Lung microvascular endothelial cell (primary cell): ENCODE measurements at regions not wholly inside any gene's neighbourhood (a gene's known extent, or its start where the extent isn't known, plus 50 kb on each side); places are given as distances from the start of the nearest gene placed in this dataset.
"Not testable (repeated sequence)": the region's sequence is repeated elsewhere in the genome, so short reads cannot be mapped to it uniquely, and the experiment has no call there.

Source experiments
- DNase-seq, 2 donors: peaks; one replicate each; pipeline versions ENCODE4 v3.0.0 to v3.0.0-alpha.2; 2010; ENCODE audit warnings: low read depth in 2 of 2

- DNase-seq, result peak in 1 of 2 donors; percentile 33
These were observed 163.7 kb upstream of the CLEC14A start for GRCh38 chr14:38419579-38419978.

- DNase-seq, result no peak
These were observed 156.8 kb upstream of the CLEC14A start for GRCh38 chr14:38412654-38413053.

DNA sequence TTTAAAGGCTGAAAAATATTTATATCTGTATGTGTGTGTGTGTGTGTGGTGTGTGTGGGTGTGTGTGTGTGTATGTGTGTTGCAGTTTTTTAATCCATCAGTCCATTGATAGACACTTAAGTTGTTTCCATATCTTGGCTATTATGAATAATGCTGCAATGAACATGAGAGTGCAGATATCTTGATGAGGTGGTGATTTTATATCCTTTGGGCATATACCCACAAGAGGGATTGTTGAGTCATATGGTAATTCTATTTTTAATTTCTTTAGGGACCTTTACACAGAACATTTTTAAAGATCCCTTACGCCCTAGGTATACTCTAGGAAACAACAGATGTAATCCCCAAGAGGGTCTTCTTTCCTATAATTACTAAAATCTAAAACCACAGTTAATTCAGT is 154.5 kb upstream of the CLEC14A start:
- DNase-seq, result no peak

GRCh38 chr14:38409071-38409705 is 153.3 kb upstream of the CLEC14A start:
- no peak for DNase-seq

DNA sequence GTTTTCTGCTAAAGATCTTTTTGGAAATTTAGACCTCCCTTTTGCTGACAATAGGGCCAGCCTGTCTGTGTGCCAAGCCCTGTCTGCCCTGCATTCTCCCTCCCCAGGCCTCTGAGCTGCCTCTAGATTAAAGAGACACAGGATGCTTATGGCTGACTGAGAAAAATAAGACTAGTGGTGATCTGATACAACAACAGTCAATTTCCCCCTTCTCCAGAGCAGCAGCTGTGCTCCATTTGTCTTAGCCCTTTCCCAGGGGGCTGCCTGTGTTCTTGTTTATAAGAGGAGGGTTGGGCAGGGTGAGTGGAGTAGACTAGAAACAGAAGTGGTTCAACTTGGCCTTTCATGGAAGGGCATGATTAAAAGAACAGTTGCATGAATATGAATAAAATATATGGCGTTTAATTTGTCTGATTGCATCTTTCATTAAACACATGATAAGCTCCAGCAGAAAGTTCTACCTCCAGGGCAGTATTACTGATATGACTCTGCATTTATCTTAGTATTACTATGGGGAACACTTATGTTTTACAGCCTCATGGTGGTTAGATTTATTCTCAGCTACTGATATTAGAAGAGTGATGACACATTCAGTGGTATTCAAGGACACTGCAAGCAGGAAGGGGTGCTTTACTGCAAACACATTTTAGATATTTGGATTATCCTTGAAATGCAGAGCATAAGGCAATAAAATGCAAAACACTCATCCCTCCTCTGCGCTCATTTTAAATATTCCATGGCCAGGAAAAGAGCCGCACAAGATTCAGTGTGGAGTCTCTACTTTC is 150.2 kb upstream of the CLEC14A start:
- peak in 1 of 2 donors; percentile 33 for DNase-seq

DNA sequence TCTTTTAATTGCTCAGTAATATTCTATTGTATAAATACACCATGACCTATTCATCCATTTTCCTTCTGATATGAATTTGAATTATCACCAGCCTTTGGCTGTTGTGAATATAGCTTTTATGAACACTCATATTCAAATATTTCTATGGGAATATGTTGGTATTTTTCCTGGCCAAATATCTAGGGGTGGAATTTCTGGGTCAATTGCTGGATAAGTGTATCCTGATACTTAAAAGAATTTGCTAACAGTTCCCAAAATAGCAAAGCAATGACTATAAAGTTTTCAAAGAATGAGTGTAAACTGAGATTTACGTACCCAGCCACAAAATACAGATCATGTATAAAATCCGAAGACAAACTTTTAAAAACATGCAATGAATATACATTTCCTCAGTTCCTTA is 148.7 kb upstream of the CLEC14A start:
- DNase-seq, result no peak

DNA sequence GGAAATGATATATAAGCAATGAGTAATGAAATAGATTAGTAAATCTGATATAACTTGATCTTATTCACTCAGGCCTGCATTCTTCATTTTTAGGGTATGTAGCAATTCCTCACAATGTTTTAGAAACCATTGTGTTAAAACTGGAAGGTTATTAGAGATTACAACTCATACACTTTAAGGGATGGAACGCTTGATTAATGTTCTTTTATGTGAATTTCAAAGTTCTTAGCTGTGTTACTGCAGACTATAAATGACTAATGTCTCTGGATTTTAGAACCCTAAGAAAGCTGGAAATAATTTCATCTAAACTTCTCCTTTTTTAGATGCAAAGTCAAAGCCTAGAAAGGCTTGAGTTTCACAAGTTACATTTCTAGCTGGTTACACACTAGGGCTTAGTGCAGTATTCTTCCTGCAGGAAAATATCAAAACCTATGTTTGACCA is 148.2 kb upstream of the CLEC14A start:
- DNase-seq, result peak in 1 of 2 donors; percentile 71

GRCh38 chr14:38400751-38401150 is 144.9 kb upstream of the CLEC14A start:
- no peak for DNase-seq

DNA sequence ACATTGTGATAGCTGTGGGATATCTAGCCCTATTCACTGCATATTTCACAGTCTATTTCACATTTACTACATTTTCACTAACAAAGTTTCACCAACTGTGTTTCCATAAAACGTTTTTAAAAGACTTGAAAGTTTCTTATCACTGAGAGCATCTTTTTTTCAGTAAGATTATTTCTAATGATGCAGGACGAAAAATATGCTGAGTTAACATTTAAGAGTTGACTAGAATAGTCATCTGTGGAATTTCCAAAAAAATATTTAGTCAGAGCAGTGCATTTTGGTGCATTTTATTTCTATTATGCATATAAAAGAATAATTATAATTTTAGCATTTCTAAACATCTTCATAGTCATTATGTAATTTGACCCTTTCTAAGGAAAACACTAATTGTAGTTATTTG is 143.8 kb upstream of the CLEC14A start:
- DNase-seq, result no peak

DNA sequence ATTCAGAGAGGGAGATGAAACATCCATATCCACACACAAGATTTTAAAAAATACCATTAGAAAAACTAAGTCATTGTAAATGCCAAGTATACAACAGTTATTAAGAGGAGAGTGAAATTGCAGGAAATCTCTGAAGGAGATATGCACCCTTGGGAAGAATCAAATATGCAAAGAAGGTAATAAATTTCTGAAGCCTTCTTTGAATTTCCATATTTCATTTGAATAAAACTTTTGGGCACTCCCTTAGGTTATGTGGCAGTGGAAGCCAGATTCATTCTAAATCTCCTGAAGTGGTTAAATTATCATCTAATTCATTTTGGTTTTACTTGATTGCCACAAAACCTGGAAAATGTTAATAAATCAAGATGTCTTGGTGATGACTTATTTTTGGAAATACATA is 138.9 kb upstream of the CLEC14A start:
- DNase-seq, result no peak

DNA sequence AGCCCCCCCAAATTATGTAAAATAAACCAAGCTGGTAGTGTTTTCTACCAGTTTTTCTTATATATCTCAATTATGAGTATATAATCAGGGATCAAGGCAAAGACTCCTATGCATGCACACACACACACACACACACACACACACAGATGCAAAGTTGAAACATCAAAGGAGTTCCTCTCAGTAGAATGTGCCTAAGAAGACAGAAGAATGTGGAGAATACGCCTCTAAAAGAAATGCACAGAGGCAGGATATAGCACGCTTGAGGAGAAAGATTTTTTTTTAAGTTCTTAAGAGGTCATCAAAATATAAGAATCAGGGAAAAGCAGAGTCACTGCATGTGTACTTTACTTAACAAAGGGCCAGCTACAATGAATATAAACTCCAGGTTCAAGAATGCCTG is 138.2 kb upstream of the CLEC14A start:
- no peak for DNase-seq

DNA sequence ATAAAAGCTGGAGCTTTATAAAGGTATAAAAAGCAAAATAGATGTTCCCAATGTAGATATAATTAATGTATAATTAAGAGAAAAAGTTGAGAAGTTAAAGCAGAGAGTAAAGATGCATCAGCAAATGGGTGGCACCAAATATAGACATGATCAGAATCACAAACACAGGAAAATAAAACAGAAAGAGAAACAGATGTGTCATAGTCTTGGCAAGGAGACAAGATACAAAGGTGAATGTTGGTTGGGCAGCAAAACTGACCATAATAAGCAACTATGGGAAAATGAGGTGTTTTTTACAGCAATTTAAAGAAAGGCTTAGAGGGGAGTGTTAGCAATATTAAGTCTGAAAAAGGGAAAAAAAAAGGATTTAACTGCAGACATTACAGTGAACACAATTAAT is 135.4 kb upstream of the CLEC14A start:
- DNase-seq, result peak; percentile 90 to 93

DNA sequence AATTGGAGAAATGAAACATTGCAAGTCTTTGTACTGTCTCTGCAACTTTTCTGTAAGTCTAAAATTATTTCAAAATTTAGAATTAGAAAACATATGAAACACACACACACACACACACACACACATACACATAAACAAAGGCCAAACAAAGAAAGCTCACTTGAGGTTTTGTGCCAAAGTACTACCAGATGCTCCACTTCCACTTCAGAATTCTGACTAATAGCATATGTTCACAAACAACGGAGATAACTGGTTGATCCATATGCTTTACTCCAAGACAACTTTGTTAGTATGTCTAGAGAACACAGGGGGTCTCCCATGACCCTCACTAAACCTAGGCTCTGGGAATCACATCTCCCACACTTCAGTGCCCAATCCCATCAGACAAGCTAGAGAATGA is 133.8 kb upstream of the CLEC14A start:
- peak in 1 of 2 donors; percentile 48 for DNase-seq

DNA sequence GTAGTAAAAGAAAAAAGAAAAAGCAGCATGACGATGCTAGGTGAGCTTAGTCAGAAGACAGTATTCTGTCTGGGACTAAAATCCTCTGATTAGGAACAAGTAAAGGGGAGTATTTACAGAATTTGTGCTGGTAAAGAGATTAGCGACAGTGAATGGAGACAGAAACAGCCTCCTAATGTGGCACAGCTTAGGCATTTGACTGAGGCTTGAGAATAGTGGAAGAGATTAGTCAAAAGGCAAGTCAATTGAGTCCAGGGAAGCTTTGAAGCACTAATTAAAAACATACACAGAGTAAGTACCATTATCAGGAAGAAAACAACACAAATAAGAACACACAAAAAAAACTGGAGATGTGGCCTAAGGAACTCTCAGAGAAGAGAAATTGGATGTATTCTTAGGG is 131.9 kb upstream of the CLEC14A start:
- no peak for DNase-seq

- no peak for DNase-seq
These were observed 129.9 kb upstream of the CLEC14A start for GRCh38 chr14:38385836-38386235.

- DNase-seq, result no peak
These were observed 129.4 kb upstream of the CLEC14A start for GRCh38 chr14:38385343-38385742.

DNA sequence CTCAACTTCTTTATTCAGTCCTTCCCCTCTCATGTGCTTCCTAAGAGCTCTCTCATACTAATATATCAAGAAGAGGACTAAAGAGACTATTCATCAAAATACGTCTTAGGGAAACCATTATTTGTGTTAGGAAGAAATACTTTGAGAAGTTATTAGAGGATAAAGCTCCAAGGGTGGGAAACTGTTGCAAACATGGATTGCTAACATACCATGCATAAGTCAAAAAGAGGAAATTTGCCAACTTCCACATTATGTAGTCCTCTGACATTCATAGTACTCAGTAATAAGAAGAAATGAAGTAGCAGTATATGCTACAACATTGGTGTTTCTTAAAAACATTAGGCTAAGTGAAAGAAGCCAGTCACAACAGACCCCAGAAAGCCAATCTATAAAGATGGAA is 128.8 kb upstream of the CLEC14A start:
- no peak for DNase-seq

GRCh38 chr14:38367922-38368321 is 112.0 kb upstream of the CLEC14A start:
- DNase-seq, result peak in 1 of 2 donors; percentile 22

- peak; percentile 61 to 91 for DNase-seq
These were observed 110.5 kb upstream of the CLEC14A start for GRCh38 chr14:38366374-38366773.

DNA sequence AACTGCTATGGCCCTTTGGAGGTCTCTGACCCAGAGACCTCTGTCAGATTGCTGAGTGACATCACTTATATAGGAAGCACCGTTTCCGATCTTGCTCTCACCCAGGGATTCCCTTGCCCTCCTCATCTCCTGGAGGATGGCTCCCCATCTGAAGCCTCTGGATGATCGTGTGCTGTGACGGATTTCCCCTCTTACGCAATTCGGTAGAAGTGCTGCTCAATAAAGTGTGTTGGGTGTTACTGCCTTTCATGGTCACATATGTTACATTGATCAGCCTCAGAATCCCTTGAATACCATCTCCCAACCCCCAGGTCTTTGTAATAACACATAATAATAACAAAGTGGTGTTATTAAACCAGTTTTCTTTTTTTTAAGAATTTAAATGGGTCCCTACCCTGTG is 107.3 kb upstream of the CLEC14A start:
- DNase-seq, result no peak

DNA sequence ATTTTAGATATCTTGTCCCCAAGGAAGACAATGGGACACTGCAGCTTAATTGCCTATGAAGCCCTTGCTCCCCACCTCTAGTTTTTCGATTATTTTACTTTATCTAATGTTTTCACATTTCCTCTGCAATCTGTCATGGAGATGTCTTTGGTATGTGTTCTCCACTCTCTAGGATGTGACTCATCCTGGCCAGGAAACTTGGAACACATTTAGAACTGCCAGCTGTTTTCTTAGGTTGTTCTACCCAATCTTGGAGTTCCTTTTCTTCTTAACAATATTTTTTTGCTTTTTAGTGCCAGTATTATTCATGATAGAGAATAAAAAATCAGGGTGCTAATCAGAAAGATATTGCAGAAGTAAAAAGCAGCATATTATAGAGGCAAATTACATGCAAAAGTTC is 101.7 kb upstream of the CLEC14A start:
- DNase-seq, result peak in 1 of 2 donors; percentile 97

- not testable (repeated sequence) for DNase-seq
These were observed 99.6 kb upstream of the CLEC14A start for GRCh38 chr14:38355473-38355872.

DNA sequence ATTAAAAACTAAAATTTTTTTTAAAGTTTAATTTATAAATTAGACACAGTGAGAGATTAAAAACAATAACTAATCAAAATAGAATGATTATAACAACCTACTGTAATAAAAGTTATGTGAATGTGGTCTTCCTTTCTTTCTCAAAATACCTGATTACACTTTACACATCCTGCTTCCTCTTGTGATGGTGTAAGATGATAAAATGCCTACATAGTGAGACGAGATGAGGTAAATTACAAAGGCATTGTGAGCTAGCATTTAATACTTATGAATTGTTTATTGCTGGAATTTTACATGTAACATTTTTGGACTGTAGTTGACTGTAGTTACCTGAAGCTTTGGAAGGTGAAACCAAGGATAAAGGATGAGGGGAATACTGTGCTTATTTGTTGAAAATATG is 94.2 kb upstream of the CLEC14A start:
- DNase-seq, result peak in 1 of 2 donors; percentile 68
